KMS-11 (cell line): ENCODE measurements at regions not wholly inside any gene's neighbourhood (a gene's known extent, or its start where the extent isn't known, plus 50 kb on each side); places are given as distances from the start of the nearest gene placed in this dataset.

Source experiments
- H2AFZ ChIP-seq: fragments of 200-600 bp; sonication (generic); 2 replicates; pipeline ENCODE4 v1.6.1; 2016; ENCODE audit warnings: antibody characterized with exemption, mixed run types, low read depth
- H3K27ac ChIP-seq: fragments of 200-600 bp; sonication (generic); 2 replicates; pipeline ENCODE4 v1.6.1; 2016; ENCODE audit warnings: mild to moderate bottlenecking, mixed run types
- H3K27me3 ChIP-seq: fragments of 200-600 bp; sonication (generic); 2 replicates; pipeline ENCODE4 v1.6.1; 2017; ENCODE audit warnings: mild to moderate bottlenecking, low read depth, mixed run types, moderate library complexity; ENCODE audit not compliant: insufficient read depth
- H3K36me3 ChIP-seq: fragments of 200-600 bp; sonication (generic); 2 replicates; pipeline ENCODE4 v1.6.1; 2017; ENCODE audit warnings: mild to moderate bottlenecking, mixed run types; ENCODE audit not compliant: insufficient read depth
- H3K4me1 ChIP-seq: fragments of 200-600 bp; sonication (generic); 2 replicates; pipeline ENCODE4 v1.6.1; 2016; ENCODE audit warnings: mild to moderate bottlenecking, low read depth, mixed run types; ENCODE audit not compliant: poor library complexity, severe bottlenecking
- H3K4me2 ChIP-seq: fragments of 200-600 bp; sonication (generic); 2 replicates; pipeline ENCODE4 v1.7.0; 2016; ENCODE audit warnings: mild to moderate bottlenecking, mixed run types
- H3K4me3 ChIP-seq: fragments of 200-600 bp; sonication (generic); IDR thresholded peaks from 2 replicates; pipeline ENCODE4 v1.6.1; 2017; ENCODE audit warnings: low read depth, low read length, mixed read lengths; ENCODE audit not compliant: insufficient read depth
- H3K79me2 ChIP-seq: fragments of 200-600 bp; sonication (generic); 2 replicates; pipeline ENCODE4 v1.6.1; 2016; ENCODE audit warnings: low read depth, mixed run types; ENCODE audit not compliant: insufficient read depth
- H3K9ac ChIP-seq: fragments of 200-600 bp; sonication (generic); 2 replicates; pipeline ENCODE4 v1.6.1; 2016; ENCODE audit warnings: mild to moderate bottlenecking, mixed run types
- H4K20me1 ChIP-seq: fragments of 200-600 bp; sonication (generic); 2 replicates; pipeline ENCODE4 v1.6.1; 2016; ENCODE audit warnings: mild to moderate bottlenecking, mixed run types; ENCODE audit not compliant: insufficient read depth
- TF ChIP-seq, protein P1 (sequence below): fragments of 200-600 bp; sonication (generic); conservative IDR thresholded peaks from 2 replicates; pipeline ENCODE4 v1.6.1; 2017; ENCODE audit warnings: low read depth, mild to moderate bottlenecking, antibody characterized with exemption, low read length, moderate library complexity, mixed read lengths

- TF ChIP-seq, protein P1, sequence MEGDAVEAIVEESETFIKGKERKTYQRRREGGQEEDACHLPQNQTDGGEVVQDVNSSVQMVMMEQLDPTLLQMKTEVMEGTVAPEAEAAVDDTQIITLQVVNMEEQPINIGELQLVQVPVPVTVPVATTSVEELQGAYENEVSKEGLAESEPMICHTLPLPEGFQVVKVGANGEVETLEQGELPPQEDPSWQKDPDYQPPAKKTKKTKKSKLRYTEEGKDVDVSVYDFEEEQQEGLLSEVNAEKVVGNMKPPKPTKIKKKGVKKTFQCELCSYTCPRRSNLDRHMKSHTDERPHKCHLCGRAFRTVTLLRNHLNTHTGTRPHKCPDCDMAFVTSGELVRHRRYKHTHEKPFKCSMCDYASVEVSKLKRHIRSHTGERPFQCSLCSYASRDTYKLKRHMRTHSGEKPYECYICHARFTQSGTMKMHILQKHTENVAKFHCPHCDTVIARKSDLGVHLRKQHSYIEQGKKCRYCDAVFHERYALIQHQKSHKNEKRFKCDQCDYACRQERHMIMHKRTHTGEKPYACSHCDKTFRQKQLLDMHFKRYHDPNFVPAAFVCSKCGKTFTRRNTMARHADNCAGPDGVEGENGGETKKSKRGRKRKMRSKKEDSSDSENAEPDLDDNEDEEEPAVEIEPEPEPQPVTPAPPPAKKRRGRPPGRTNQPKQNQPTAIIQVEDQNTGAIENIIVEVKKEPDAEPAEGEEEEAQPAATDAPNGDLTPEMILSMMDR = no peak
- H3K27ac ChIP-seq = no peak overlapping the region
- H3K4me2 ChIP-seq = no peak overlapping the region
- no peaks in the 10 kb centered on the region for H4K20me1 ChIP-seq
- H3K4me1 ChIP-seq = no peaks in the 10 kb centered on the region
- no peaks in the 10 kb centered on the region for H3K79me2 ChIP-seq
- no peaks in the 10 kb centered on the region for H3K36me3 ChIP-seq
- H3K9ac ChIP-seq = no peak overlapping the region
- H3K4me3 ChIP-seq = no peak overlapping the region
- H3K27me3 ChIP-seq = no peaks in the 10 kb centered on the region
- no peak overlapping the region for H2AFZ ChIP-seq
These were observed 125.4 kb upstream of the TMCC3 start for GRCh38 chr12:94775710-94776109.

DNA sequence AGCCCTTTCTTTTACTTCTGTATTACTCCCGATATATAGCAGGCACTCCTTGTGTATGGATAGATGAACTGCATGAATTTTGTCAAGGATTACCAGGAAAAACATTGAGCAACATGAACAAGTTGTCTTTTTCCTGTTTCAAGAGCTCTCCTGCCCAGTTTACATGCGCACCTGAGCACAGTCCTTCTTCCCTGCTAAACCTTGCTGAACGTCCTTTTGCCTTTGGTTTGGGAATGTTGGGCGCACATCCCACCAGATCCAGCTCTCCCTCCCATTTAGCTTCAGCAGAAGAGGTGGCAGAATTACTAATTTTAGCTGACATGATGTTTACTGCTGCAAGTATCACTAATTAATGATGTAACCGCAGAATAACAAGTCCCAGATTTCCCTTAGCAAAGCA, 121.4 kb upstream of the TMCC3 start:
- TF ChIP-seq, protein P1 = no peak

GRCh38 chr12:94771199-94771598, 120.8 kb upstream of the TMCC3 start:
- Histone ChIP-seq H3K27me3 (no peaks in the 10 kb centered on the region), H4K20me1 (no peaks in the 10 kb centered on the region), H3K4me2 (no peak overlapping the region), H3K27ac (no peak overlapping the region), H3K4me1 (no peaks in the 10 kb centered on the region), H3K36me3 (no peaks in the 10 kb centered on the region), H2AFZ (no peak overlapping the region), H3K79me2 (no peaks in the 10 kb centered on the region), H3K9ac (no peak overlapping the region), H3K4me3 (no peak overlapping the region)
- TF ChIP-seq, protein P1 = no peak

More for the DNA sequence above, 121.4 kb upstream of the TMCC3 start:
- no peak overlapping the region for H3K4me2 ChIP-seq
- H3K4me1 ChIP-seq = no peaks in the 10 kb centered on the region
- no peak overlapping the region for H3K9ac ChIP-seq
- no peaks in the 10 kb centered on the region for H4K20me1 ChIP-seq
- no peaks in the 10 kb centered on the region for H3K36me3 ChIP-seq
- no peaks in the 10 kb centered on the region for H3K27me3 ChIP-seq
- H3K27ac ChIP-seq = no peak overlapping the region
- H2AFZ ChIP-seq = no peak overlapping the region
- H3K79me2 ChIP-seq = no peaks in the 10 kb centered on the region
- no peak overlapping the region for H3K4me3 ChIP-seq

DNA sequence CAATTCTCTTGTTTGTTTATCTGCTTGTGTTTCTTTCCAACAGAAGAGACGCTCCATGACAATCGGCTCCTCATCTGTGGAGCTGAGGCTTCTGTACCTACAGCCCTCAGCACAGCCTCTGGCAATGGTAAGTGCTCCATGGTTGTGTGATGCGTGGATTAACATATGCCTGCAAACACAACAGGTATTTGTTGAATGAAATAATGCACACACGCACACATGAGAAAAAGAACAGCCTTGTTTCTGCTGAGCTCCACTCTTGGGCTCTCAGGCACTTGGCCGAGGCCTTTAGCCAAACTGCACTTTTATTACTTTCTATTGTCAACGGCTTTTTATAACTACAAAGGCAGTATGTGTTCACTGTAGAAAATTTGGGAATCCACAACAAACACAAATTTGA, 120.4 kb upstream of the TMCC3 start:
- no peaks in the 10 kb centered on the region for H3K4me1 ChIP-seq
- no peaks in the 10 kb centered on the region for H3K27me3 ChIP-seq
- no peak overlapping the region for H3K27ac ChIP-seq
- no peak overlapping the region for H3K9ac ChIP-seq
- no peak overlapping the region for H3K4me3 ChIP-seq
- no peak overlapping the region for H3K4me2 ChIP-seq
- no peaks in the 10 kb centered on the region for H3K36me3 ChIP-seq
- no peak overlapping the region for H2AFZ ChIP-seq
- TF ChIP-seq, protein P1 = no peak
- no peaks in the 10 kb centered on the region for H4K20me1 ChIP-seq
- no peaks in the 10 kb centered on the region for H3K79me2 ChIP-seq
